TTC549 (cell line): ENCODE measurements at regions not wholly inside any gene's neighbourhood (a gene's known extent, or its start where the extent isn't known, plus 50 kb on each side); places are given as distances from the start of the nearest gene placed in this dataset.
"Not testable (repeated sequence)": the region's sequence is repeated elsewhere in the genome, so short reads cannot be mapped to it uniquely, and the experiment has no call there.

ENCODE experiments used
- FAIRE-seq: peaks from 2 replicates; lab custom pipeline; 2012; peaks lifted over from hg19 to GRCh38; lab: Jason Lieb, UNC

DNA sequence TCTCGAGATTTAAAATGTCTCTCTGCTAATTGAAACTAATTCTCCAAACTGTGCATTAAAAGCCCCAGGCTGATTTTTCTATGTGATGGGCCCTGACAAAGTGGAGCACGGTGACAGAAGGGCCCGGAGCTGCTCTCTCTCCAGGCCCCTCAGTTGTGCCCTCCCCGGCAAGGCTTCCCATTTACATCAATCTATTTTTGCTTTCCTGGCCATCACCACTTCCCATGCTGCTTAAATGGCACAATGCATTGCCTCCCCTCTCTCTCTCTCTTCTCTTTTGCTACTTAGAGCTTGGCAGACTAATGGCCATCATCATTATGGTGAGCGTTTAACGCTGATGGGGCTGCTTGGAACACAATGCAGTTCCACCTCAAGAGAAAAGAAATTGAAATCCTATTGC, 270.7 kb upstream of the DIO3 start:
- FAIRE-seq: no peak

DNA sequence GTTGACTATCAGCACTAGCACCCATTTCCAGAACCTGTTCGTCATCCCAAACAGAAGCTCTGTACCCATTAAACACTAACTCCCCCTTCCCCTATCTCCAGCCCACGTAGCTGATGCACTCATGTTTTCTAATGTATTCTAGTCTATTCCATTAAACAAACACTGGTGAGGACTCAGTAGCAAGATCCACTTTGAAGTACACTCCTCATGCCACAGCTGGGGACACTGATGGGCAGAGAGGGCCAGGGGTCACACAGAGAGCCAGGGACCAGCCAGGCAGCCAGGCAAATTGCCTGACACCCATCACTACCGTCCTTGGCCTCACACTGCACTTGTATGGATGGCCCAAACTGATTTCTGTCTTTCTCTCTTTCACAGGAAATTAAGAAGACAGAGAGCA, 269.9 kb upstream of the DIO3 start:
- no peak for FAIRE-seq

DNA sequence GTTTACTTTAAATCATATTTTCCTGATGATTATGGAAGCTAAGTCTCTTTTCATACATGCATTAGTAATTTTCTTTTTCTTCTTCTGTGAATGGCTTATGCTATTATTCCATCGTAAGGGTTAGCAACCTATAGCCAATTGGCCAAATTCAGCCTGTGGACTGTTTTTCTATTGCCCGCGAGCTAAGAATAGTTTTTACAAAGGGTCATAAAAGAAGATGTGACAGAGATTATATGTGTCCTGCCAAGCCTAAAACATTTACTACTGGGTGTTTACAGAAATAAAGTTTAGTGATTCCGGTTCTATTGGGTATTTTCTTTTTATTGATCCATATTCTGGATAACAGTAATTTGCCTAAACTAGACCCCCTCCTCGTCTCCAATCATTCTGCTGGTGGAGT, 268.8 kb upstream of the DIO3 start:
- FAIRE-seq: no peak

DNA sequence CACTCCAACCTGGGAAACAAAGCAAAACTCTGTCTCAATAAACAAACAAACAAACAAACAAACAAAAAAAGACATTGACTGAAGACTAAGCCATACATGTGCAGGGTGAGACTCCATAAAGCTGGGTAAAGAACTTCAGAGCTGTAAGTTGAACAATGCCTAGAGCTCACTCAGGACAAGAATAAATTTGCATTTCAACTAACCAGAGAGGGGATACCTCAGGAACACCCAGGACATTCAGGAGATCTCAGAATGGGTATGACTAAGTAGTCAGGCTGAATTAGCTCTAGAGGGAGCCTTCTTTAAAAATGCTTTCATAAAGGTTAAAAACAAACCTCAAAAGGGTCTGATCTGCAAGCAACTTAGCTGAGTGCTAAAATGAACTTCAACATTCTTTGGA, 267.7 kb upstream of the DIO3 start:
- FAIRE-seq: no peak

DNA sequence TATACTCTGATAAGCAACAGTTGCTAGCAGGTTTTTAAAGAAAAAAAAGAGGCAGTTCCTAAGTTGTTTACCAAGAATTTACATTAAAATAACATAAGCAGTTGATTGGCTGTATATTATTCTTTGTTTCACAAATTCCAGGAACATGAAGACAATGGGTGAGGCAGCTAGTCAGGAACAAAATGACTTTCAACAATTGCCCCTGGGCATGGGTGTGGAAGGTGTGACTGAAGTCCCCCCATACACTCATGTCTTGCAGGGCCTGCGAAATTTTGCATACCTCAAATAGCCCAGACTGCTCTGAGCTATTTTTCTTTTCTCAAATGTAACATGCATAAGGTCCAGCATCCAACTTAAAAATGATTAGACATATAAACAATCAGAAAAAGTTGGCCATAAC, 267.2 kb upstream of the DIO3 start:
- no peak for FAIRE-seq

DNA sequence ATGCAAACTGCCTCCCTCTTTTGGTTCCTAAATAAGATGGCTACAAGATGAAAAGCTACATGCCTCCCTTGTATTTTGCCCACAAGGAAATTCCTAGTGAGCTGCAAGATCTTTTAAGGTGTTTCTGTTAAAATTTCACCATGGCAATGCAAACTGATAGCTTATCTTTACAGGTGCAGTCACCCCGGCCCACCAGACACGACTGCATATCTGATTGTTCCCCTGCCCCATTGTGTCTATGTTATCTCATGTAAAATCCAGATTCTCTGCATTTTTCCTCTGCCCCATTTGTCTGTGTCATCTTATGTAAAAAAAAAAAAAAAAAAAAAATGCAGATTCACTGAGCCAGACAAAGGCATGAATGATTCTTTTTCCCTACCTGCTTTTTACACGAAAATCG, 261.5 kb upstream of the DIO3 start:
- not testable (repeated sequence) for FAIRE-seq

DNA sequence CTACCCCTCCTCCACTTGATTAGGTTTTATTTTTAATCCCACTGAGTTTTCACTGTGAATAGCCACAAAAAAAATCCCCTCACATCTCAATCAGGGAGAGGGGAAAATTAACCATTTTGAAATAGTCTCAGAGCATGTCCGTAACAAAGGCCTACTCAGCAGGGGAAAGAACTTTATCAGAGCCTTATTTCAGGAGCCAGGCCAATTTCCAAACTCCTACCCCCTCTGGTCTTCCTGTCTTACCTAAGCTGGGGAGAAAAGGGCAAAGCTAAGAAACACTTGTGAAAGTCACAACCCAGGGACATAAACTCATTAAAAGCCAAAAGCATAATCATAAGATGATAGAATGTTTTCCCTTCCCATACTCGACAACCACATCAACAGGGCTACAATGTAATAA, 260.3 kb upstream of the DIO3 start:
- FAIRE-seq: no peak

DNA sequence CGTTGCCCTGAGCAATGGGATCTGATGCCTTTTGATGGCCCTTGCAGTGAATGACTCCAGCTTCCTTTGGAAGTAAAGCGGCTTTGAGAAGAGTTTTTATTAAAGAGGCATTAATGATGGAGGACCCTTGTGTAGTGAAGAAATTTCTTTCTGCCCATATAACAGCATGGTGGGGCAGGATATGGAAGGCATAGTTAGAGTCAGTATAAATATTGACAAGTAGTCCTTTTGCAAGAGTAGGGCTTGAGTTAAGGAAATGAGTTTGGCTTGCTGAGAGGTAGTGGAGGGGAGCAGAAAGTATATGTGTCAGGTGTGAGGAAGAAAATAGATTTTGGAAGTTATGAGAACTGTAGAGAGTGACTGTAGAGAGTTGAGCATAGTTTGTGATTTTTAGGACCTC, 254.1 kb upstream of the DIO3 start:
- FAIRE-seq: not testable (repeated sequence)

DNA sequence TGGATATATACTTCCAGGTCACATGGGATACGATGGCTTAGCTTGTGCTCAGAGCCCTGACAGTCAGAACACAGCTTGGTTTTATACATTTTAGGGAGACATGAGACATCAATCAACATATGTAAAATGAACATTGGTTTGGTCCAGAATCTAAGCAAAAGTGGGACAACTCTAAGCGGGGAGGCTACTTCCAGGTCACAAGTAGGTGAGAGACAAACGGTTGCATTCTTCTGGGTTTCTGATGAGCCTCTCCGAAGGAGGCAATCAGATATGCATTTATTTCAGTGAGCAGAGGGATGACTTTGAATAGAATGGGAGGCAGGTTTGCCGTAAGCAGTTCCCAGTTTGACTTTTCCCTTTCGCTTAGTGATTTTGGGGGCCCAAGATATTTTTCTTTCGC, 250.1 kb upstream of the DIO3 start:
- FAIRE-seq: not testable (repeated sequence)

DNA sequence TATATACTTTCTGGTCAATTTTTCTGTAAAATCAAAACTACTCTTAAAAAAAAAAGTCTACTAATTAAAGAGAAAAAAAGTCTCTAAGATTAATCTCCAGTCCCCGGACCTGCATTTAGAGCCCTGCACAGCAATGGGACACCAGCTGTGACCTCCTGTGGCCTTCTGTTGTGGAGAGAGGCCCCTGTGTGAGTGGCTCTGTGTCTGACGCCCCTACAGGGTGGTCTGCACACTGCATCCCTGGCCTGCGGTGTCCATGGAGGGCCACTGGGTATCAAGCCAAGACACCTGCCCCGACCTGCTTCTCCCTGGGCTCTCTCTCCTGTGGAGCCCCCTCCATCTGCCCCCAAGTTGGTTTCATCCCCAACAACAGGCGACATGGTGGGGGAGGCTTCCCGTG, 248.0 kb upstream of the DIO3 start:
- FAIRE-seq: no peak

DNA sequence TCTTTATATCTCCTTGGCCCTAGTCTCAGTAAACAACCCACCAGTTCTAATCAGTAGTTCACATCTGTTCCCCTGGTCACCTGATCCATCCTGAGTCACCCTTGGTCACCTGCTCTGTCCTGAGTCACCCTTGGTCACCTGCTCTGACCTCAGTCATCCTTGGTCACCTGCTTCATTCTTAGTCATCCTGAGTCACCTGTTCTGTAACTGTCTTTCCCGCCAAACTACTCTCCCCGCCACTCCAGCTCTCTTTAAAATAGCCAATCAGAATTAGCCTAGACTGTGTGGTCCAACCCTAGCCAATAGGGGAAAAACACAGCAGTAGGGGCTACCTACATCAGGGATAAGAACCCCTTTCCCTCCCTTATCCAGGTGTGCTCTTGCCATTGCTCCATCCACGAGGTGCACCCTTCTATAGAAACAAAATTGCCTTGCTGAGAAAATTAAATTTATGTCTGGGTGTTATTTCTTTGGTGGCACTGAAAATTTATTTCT, 245.4 kb upstream of the DIO3 start:
- no peak for FAIRE-seq

DNA sequence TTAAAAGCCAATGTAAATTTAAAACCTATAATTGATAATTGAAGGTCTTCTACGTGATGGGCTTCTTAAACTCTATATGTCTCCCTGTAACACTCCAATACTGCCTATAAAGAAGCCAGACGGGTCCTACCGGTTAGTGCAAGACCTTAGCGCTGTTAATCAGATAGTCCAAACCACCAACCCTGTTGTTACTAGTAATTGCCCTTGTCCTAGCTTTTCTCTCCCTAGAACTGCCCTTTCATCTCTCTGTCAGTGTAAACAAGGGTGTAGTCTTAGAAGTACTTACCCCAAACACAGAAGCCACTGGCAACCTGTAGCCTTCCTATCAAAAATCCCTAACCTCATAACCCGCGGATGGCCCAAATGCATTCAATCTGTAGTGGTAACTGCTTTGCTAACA, 243.0 kb upstream of the DIO3 start:
- FAIRE-seq: no peak

DNA sequence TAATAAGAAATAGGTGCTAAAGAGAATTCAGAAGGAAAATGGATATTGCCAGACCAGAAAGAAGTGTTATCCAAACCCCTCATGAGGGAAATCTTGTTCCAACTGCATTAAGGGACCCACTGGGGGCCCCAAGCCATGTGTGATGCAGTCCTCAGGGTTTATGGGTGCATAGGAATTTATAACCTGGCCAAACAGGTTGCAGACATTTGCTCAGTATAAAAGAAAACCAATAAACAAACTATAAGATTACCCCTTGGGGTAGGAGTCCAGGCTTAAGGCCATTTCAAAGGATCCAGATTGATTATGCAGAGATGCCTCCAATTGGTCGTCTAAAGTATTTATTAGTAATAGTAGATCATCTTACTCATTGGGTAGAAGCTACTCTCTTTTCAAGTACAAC, 240.9 kb upstream of the DIO3 start:
- FAIRE-seq: no peak

DNA sequence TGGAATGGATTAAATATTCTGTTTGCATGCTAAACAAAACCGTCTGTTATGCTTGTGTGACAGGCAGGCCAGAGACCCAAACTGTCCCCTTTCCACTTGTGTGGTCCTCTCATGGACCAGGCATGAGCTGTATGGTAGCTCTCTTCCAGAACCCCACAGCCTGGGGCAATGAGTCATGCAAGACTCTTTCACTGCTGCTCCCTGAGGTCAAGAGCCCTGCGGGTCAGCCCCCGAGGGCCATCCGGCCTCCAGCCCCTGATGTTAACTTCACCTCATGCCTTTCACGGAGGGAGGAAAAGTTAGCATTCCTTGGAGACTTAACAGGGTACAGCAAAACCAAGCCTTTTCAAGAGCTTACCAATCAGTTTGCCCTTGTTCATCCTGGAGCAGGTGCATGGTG, 239.1 kb upstream of the DIO3 start:
- no peak for FAIRE-seq

DNA sequence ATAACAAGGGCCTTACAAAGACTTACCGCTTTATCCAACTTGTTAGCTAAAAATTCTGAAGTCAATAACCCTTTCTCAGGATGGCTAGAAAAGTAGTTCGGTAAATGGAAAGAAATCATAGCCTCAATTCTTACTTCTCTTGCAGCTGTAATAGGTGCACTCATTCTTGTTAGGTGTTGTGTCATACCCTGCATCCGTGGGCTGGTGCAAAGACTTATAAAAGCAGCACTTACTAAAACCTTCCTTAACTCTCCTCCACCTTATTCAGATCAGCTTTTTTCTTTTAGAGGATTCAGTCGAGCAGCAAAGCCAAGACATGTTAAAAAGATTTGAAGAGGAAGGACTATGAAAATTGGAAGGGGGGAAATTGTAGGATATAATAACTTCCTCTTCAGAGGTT, 238.2 kb upstream of the DIO3 start:
- FAIRE-seq: no peak

DNA sequence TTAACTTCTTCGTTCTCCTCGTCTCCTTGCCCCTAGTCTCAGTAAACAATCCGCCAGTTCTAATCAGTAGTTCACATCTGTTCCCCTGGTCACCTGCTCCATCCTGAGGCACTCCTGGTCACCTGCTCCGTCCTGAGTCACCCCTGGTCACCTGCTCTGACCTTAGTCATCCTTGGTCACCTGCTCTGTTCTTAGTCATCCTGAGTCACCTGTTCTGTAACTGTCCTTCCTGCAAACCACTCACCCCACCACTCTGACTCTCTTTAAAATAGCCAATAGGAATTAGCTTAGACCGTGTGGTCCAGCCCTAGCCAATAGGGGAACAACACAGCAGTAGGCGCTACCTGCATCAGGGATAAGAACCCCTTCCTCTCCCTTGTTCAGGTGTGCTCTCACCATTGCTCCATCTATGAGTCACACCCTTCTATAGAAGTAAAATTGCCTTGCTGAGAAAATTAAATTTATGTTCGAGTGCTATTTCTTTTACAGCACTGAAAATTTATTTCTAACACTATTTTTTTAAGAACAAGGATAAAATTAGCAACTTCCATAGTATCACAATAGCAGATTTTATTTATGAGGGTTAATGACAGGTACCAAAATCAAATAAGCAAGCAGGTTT, 237.6 kb upstream of the DIO3 start:
- not testable (repeated sequence) for FAIRE-seq

DNA sequence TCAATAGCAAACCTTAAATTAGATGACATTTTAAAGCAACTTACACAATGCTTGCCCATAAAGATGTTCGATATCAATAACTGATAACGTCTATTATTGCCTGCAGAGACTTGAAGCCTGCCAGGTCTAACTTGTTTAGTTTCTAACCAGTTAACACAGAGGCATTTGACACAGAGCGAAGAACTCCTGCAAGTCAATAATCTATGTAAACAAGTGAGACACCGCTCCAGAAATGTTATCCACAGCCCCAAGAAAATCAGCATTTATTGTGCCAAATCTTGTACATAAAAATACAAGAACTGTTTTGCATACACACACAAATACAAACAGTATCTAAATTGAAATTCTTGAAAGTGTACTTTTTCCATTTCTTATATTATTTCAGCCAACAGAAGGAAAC, 236.0 kb upstream of the DIO3 start:
- no peak for FAIRE-seq

DNA sequence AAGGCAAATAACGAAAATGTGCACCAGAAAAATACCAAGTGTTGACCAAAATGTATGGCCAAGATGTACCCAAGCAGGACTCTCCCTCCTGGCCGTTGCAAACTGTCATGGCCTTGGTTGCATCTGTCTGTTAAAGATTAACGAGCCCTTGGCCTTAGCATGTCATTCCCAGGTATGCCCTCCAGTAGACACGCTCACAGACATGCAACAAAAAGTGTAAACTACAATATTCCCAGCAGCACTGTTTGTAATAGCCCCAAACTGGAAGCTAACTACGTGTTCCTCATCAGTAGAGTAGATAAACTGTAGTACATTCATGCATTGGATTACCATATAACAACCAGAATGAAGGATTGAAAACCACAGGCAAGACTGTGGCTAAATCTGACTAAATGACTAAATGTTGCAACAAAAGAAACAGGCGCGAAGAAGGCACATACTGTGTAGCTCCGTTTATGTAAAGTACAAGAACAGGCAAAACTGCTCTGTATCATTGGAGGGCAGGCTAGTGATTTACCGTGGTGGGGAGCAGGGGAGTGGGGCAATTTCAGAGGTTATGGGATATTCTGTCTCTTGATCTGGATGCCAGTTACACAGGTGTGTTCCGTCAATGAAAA, 232.8 kb upstream of the DIO3 start:
- FAIRE-seq: no peak

DNA sequence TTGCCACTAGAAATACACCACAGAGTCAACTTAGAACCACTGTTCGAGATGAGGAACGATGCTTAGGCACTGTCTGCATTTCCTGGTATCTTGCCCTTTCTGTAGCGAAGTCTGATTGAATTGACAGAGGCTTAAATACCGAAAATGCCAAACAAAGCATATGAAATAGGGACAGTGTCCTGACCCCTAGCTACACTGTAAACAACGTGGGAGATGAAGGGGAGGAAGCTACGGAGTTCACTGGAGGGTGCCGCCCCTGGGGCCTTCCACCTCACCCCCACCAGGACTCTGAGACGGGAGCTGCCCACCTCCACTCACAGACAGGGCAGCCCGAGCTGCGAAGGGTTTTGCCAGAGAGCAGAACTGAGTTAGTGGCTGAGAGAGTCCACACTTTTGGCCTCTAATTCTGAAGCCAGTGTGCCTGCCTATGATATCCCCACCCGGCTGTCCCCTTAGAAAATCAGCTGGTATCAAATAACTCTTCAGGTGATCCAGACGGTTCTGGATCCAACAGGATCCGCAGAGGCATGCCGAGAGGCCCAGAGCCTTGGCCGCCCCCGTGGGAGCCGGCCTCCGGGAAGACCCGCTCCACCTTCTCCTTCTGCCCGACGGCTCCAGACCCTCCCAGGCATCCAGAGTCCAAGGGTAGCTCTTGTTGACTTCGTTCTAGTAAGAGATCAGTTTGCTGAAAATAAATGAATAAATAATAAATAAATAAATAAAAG, 230.7 kb upstream of the DIO3 start:
- FAIRE-seq: no peak

DNA sequence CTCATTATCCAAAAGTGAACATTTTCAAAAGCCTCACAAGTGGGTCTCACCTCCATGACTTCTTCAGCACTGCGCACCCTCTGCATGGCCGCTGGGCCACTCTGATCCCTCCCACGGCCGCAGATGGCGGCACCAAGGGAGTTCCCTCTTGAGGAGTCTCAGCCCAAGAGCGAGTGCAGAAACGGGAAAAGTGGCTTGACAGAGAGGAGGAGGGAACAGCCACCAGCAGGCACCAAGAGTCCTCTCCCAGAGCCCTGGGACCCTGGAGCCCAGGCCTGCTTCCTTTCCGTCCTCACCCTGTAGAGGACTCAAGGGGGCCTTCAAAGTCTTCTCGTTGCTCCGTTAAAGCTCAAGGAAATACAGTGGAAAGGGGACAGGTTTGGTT, 230.2 kb upstream of the DIO3 start:
- no peak for FAIRE-seq

DNA sequence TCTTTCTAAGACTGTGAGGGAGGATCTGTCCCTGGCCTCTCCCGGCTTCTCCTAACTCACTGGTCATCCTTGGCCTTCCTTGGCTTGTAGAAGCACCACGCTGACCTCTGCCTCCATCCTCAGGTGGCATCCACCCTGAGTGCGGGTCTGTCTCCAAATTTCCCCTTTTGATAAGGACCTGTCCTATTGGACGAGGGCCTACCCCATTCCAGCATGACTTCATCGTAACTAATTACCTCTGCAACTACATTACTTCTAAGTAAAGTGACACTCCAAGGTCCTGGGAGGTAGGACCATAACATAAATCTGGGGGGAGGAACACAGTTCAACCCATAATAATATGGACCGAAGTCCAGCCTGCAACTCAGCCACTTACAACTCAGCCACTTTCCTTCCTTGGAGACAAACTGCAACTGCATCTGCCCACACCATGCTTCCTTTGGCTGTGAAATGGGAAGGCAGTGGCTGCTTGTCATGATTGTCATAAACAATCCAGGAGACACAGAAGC, 229.6 kb upstream of the DIO3 start:
- FAIRE-seq: no peak

DNA sequence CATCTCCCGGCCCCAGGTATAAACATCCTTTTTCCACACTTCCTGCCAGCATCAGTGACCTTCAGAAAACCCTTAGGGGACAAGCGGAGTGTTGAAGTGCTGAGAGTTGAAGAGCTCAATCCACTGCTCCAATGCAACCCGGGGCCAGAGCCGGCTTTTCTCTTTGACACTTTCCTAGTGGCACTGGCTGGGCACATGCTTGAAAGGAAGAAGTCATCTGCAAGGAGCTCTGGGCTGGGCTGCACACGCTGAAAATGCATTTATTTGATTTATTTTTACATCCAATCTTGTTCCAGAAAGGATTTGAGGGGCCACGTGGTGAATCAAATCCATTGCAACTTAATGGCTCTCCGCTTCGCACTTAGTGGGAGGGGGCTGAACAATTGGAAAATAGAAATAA, 229.0 kb upstream of the DIO3 start:
- FAIRE-seq: no peak
